ENCODE measurements at regions not wholly inside any gene's neighbourhood (a gene's known extent, or its start where the extent isn't known, plus 50 kb on each side); places are given as distances from the start of the nearest gene placed in this dataset.

- FAIRE-seq (no peak), ATAC-seq (no peak), DNase-seq (ENCODE audit: low spot score) (peak; percentile 22)
- no peak overlapping the region for H2AFZ ChIP-seq (ENCODE audit: low read length)
- no TSS peak for BruUV-seq (replicated peaks)
- TF ChIP-seq ZNF678 (CRISPR knock-in tag; IDR thresholded peaks at IDR 0.05): no peak
- TF ChIP-seq, protein P1, sequence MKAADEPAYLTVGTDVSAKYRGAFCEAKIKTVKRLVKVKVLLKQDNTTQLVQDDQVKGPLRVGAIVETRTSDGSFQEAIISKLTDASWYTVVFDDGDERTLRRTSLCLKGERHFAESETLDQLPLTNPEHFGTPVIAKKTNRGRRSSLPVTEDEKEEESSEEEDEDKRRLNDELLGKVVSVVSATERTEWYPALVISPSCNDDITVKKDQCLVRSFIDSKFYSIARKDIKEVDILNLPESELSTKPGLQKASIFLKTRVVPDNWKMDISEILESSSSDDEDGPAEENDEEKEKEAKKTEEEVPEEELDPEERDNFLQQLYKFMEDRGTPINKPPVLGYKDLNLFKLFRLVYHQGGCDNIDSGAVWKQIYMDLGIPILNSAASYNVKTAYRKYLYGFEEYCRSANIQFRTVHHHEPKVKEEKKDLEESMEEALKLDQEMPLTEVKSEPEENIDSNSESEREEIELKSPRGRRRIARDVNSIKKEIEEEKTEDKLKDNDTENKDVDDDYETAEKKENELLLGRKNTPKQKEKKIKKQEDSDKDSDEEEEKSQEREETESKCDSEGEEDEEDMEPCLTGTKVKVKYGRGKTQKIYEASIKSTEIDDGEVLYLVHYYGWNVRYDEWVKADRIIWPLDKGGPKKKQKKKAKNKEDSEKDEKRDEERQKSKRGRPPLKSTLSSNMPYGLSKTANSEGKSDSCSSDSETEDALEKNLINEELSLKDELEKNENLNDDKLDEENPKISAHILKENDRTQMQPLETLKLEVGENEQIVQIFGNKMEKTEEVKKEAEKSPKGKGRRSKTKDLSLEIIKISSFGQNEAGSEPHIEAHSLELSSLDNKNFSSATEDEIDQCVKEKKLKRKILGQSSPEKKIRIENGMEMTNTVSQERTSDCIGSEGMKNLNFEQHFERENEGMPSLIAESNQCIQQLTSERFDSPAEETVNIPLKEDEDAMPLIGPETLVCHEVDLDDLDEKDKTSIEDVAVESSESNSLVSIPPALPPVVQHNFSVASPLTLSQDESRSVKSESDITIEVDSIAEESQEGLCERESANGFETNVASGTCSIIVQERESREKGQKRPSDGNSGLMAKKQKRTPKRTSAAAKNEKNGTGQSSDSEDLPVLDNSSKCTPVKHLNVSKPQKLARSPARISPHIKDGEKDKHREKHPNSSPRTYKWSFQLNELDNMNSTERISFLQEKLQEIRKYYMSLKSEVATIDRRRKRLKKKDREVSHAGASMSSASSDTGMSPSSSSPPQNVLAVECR (CRISPR knock-in tag; IDR thresholded peaks at IDR 0.05; ENCODE audit: borderline replicate concordance): no peak
- TF ChIP-seq ASH2L (IDR thresholded peaks at IDR 0.05; ENCODE audit: insufficient read length, low read depth, low read length): no peak
- peak; percentile 66 for TF ChIP-seq FOSL2 (CRISPR knock-in tag; IDR thresholded peaks at IDR 0.05)
- no peak for TF ChIP-seq GPBP1L1 (CRISPR knock-in tag; IDR thresholded peaks at IDR 0.05)
- H4K20me1 ChIP-seq (ENCODE audit: insufficient read depth, low read length): no peaks in the 10 kb centered on the region
- no peak overlapping the region for H3K4me2 ChIP-seq (ENCODE audit: low read depth, low read length)
- no peak overlapping the region for H3K9ac ChIP-seq (ENCODE audit: insufficient read depth, low read depth, low read length)
- H3K4me1 ChIP-seq (ENCODE audit: insufficient read depth, low read length): peaks cover 6% of the 10 kb centered on the region; the same call in 1 of the 2 replicates
- no peak overlapping the region for H3K27ac ChIP-seq (ENCODE audit: extremely low read length, insufficient read depth, low read length)
- H3K9me3 ChIP-seq (ENCODE audit: low read length): no peaks in the 10 kb centered on the region
- no peaks in the 10 kb centered on the region for H3K27me3 ChIP-seq (ENCODE audit: control insufficient read depth in 1 of 2, insufficient read depth in 2 of 2, low read length in 2 of 2)
- WGBS (ENCODE audit: low lambda C conversion rate): 15% methylated on average over 3 of the region's 3 CpGs
- ChIA-PET POLR2A (no interaction called here), CTCF (ENCODE audit: low intra/inter-chr PET ratio, low total read pairs) (no interaction called here)
- H3K79me2 ChIP-seq (ENCODE audit: insufficient read depth, low read length): no peaks in the 10 kb centered on the region
- H3K4me3 ChIP-seq (replicated peaks in 1 of 3; ENCODE audit: insufficient read depth in 1 of 3, low read depth in 2 of 3, low read length in 3 of 3): no peak overlapping the region
- in situ Hi-C loops (cut with HindIII; ENCODE audit: extremely low pct_ligation_motif_present, low pct_unique_long_range_greater_than_20kb) (no loop called here), intact Hi-C loops (cut with micrococcal nuclease; ENCODE audit: unreplicated experiment) (no loop called here)
- H3K36me3 ChIP-seq (replicated peaks in 1 of 2; ENCODE audit: control insufficient read depth in 1 of 2, insufficient read depth in 2 of 2, low read length in 2 of 2): no peaks in the 10 kb centered on the region
These were observed 177.7 kb upstream of the OSR1 start for GRCh38 chr2:19536136-19536535.

All from HepG2 (cell line).